SU-DHL-6 (cell line): ENCODE measurements at regions not wholly inside any gene's neighbourhood (a gene's known extent, or its start where the extent isn't known, plus 50 kb on each side); places are given as distances from the start of the nearest gene placed in this dataset.

ENCODE experiments used
- H2AFZ ChIP-seq: fragments of 200-600 bp; sonication (generic); 2 replicates; pipeline ENCODE4 v1.6.1; 2014; ENCODE audit warnings: low read depth, mild to moderate bottlenecking, moderate library complexity, mixed read lengths, antibody characterized with exemption, low read length; ENCODE audit not compliant: severe bottlenecking
- H3F3A ChIP-seq: fragments of 200-600 bp; shearing (Covaris generic); 2 replicates; pipeline ENCODE4 v1.6.0; 2016; ENCODE audit warnings: antibody characterized with exemption, mild to moderate bottlenecking; ENCODE audit not compliant: insufficient read depth
- H3K27ac ChIP-seq: fragments of 200-600 bp; sonication (generic); 2 replicates; pipeline ENCODE4 v1.5.1; 2016; ENCODE audit warnings: low read depth, mild to moderate bottlenecking, low read length, moderate library complexity, mixed read lengths
- H3K27me3 ChIP-seq: fragments of 200-600 bp; sonication (generic), shearing (Covaris generic); 2 replicates; pipeline ENCODE4 v1.6.0; 2014; ENCODE audit warnings: mild to moderate bottlenecking, low read length
- H3K36me3 ChIP-seq: fragments of 200-600 bp; sonication (generic); 2 replicates; pipeline ENCODE4 v1.6.1; 2014; ENCODE audit warnings: mild to moderate bottlenecking, low read length, mixed read lengths
- H3K4me2 ChIP-seq: fragments of 300-600, 200-600 bp; shearing (Covaris generic), sonication (generic); 2 replicates; pipeline ENCODE4 v1.6.0; 2014; ENCODE audit warnings: low read length, low read depth, mild to moderate bottlenecking; ENCODE audit not compliant: poor library complexity, severe bottlenecking
- H3K4me3 ChIP-seq: fragments of 200-600 bp; sonication (generic); 2 replicates; pipeline ENCODE4 v1.5.1; 2014; ENCODE audit warnings: antibody characterized with exemption, low read length, mild to moderate bottlenecking, mixed read lengths; ENCODE audit not compliant: insufficient read depth, poor library complexity, severe bottlenecking
- H3K79me2 ChIP-seq: fragments of 200-600 bp; sonication (generic); 2 replicates; pipeline ENCODE4 v1.6.1; 2014; ENCODE audit warnings: mild to moderate bottlenecking, low read length, moderate library complexity; ENCODE audit not compliant: insufficient read depth
- H3K9ac ChIP-seq: fragments of 200-600 bp; sonication (generic); 2 replicates; pipeline ENCODE4 v1.7.0; 2014; ENCODE audit warnings: mild to moderate bottlenecking, low read length
- H3K9me2 ChIP-seq: fragments of 200-600 bp; sonication (generic); replicated peaks from 2 replicates; pipeline ENCODE4 v1.6.1; 2014; ENCODE audit warnings: low read length; ENCODE audit not compliant: insufficient read depth
- H3K9me3 ChIP-seq: fragments of 200-600 bp; sonication (generic); 2 replicates; pipeline ENCODE4 v1.6.1; 2014; ENCODE audit warnings: low read length, mixed read lengths; ENCODE audit not compliant: insufficient read depth
- H4K20me1 ChIP-seq: fragments of 200-600 bp; sonication (generic); 2 replicates; pipeline ENCODE4 v1.6.1; 2014; ENCODE audit warnings: low read depth, mild to moderate bottlenecking, antibody characterized with exemption, low read length, moderate library complexity, mixed read lengths
- CTCF ChIP-seq: fragments of 200-600 bp; sonication (generic); IDR thresholded peaks from one replicate; pipeline ENCODE4 v1.5.1; 2017; ENCODE audit warnings: antibody characterized with exemption, mild to moderate bottlenecking, low read length, moderate library complexity; ENCODE audit not compliant: insufficient read depth, poor library complexity, severe bottlenecking
- EZH2phosphoT487 ChIP-seq: fragments of 200-600 bp; sonication (generic), shearing (Covaris generic); conservative IDR thresholded peaks from 2 replicates; pipeline ENCODE4 v1.6.1; 2018; ENCODE audit warnings: mild to moderate bottlenecking, antibody characterized with exemption, low read length, moderate library complexity, mixed read lengths

GRCh38 chr3:127387556-127388153 lies 99.8 kb upstream of the PRR20G start:
- Histone ChIP-seq H3K9me3 (no peaks in the 10 kb centered on the region), H3K27ac (no peak overlapping the region), H3K4me2 (no peak overlapping the region), H3K79me2 (no peaks in the 10 kb centered on the region), H3F3A (no peaks in the 10 kb centered on the region), H4K20me1 (no peaks in the 10 kb centered on the region), H2AFZ (no peak overlapping the region), H3K36me3 (no peaks in the 10 kb centered on the region), H3K9me2 (no peaks in the 10 kb centered on the region), H3K27me3 (no peaks in the 10 kb centered on the region), H3K4me3 (no peak overlapping the region), H3K9ac (no peak overlapping the region)
- TF ChIP-seq CTCF = no peak
- TF ChIP-seq EZH2phosphoT487 = no peak

GRCh38 chr3:127387119-127387518 lies 99.3 kb upstream of the PRR20G start:
- TF ChIP-seq CTCF = no peak
- TF ChIP-seq EZH2phosphoT487 = no peak
- Histone ChIP-seq H3K27me3 (no peaks in the 10 kb centered on the region), H3K79me2 (no peaks in the 10 kb centered on the region), H3K9ac (no peak overlapping the region), H2AFZ (no peak overlapping the region), H3K27ac (no peak overlapping the region), H3K9me3 (no peaks in the 10 kb centered on the region), H3K9me2 (no peaks in the 10 kb centered on the region), H3K36me3 (no peaks in the 10 kb centered on the region), H3K4me2 (no peak overlapping the region), H3K4me3 (no peak overlapping the region), H4K20me1 (no peaks in the 10 kb centered on the region), H3F3A (no peaks in the 10 kb centered on the region)

- H3K9ac ChIP-seq = no peak overlapping the region
Measured at GRCh38 chr3:127386490-127386889, 98.6 kb upstream of the PRR20G start.

More at GRCh38 chr3:127386490-127386889, 98.6 kb upstream of the PRR20G start:
- Histone ChIP-seq H3F3A (no peaks in the 10 kb centered on the region), H3K27ac (no peak overlapping the region), H2AFZ (no peak overlapping the region), H3K9me2 (no peaks in the 10 kb centered on the region), H4K20me1 (no peaks in the 10 kb centered on the region), H3K79me2 (no peaks in the 10 kb centered on the region), H3K36me3 (no peaks in the 10 kb centered on the region), H3K4me2 (no peak overlapping the region), H3K4me3 (no peak overlapping the region), H3K27me3 (no peaks in the 10 kb centered on the region), H3K9me3 (no peaks in the 10 kb centered on the region)
- no peak for TF ChIP-seq EZH2phosphoT487
- TF ChIP-seq CTCF = no peak
